PC-3 (cell line): ENCODE measurements at regions not wholly inside any gene's neighbourhood (a gene's known extent, or its start where the extent isn't known, plus 50 kb on each side); places are given as distances from the start of the nearest gene placed in this dataset.

Experiments
- ATAC-seq: fragments of 200-7000 bp; cut with Tn5 transposase; 2 replicates; pipeline ENCODE4 v1.9.1; 2020; ENCODE audit warnings: mild to moderate bottlenecking, moderate library complexity
- BruUV-seq: library from RNA; stranded (reverse); fragments of 400-500 nt; replicated peaks from 2 replicates; lab custom pipeline; 2021; lab: Mats Ljungman, UMichigan
- CTCF ChIA-PET: fragments of 300-600 bp; sonication (Branson Sonifier 250); formaldehyde crosslinking; loops from one replicate; lab custom pipeline; 2022; ENCODE audit warnings: antibody characterized with exemption; lab: Charles Lee
- POLR2A ChIA-PET: fragments of 300-600 bp; sonication (Branson Sonifier 250); formaldehyde crosslinking; loops from one replicate; lab custom pipeline; 2022; ENCODE audit warnings: antibody characterized with exemption; ENCODE audit not compliant: unreplicated experiment; lab: Charles Lee
- DNase-seq: peaks from one replicate; pipeline ENCODE4 v3.0.0-alpha.2; 2015
- H2AFZ ChIP-seq: fragments of 300-600 bp; sonication (generic); 2 replicates; pipeline ENCODE4 v1.6.0; 2016; ENCODE audit warnings: antibody characterized with exemption, low read length
- H3F3A ChIP-seq: fragments of 300-600 bp; sonication (generic); one replicate; pipeline ENCODE4 v1.6.0; 2017; ENCODE audit warnings: antibody characterized with exemption, low read length, control low read depth, mild to moderate bottlenecking; ENCODE audit not compliant: unreplicated experiment
- H3K27ac ChIP-seq: fragments of 300-600 bp; sonication (generic); 2 replicates; pipeline ENCODE4 v1.5.1; 2016; ENCODE audit warnings: mild to moderate bottlenecking, low read length
- H3K27me3 ChIP-seq: fragments of 300-600 bp; sonication (generic); 2 replicates; pipeline ENCODE4 v1.6.1; 2016; ENCODE audit warnings: low read length, mixed read lengths
- H3K36me3 ChIP-seq: fragments of 300-600 bp; sonication (generic); 2 replicates; pipeline ENCODE4 v1.6.1; 2016; ENCODE audit warnings: low read depth, mixed run types, low read length, mixed read lengths
- H3K4me1 ChIP-seq: fragments of 300-600 bp; sonication (generic); 2 replicates; pipeline ENCODE4 v1.5.1; 2016; ENCODE audit warnings: low read length; ENCODE audit not compliant: insufficient read depth
- H3K4me2 ChIP-seq: fragments of 300-600 bp; sonication (generic); 2 replicates; pipeline ENCODE4 v1.6.0; 2016; ENCODE audit warnings: low read length
- H3K4me3 ChIP-seq: fragments of 300-600 bp; sonication (generic); 2 replicates; pipeline ENCODE4 v1.5.1; 2016; ENCODE audit warnings: mild to moderate bottlenecking, low read length, mixed read lengths
- H3K79me2 ChIP-seq: fragments of 300-600 bp; sonication (generic); 2 replicates; pipeline ENCODE4 v1.6.1; 2017; ENCODE audit warnings: low read length, mixed read lengths
- H3K9ac ChIP-seq: fragments of 300-600 bp; sonication (generic); 2 replicates; pipeline ENCODE4 v1.6.0; 2016; ENCODE audit warnings: mild to moderate bottlenecking, low read length
- H3K9me2 ChIP-seq: fragments of 300-600 bp; sonication (generic); replicated peaks from 2 replicates; pipeline ENCODE4 v1.6.1; 2016; ENCODE audit warnings: mixed run types, low read length, mixed read lengths
- H3K9me3 ChIP-seq: fragments of 300-600 bp; sonication (generic); 2 replicates; pipeline ENCODE4 v1.6.1; 2016; ENCODE audit warnings: low read length, mixed read lengths
- H4K20me1 ChIP-seq: fragments of 300-600 bp; sonication (generic); 2 replicates; pipeline ENCODE4 v1.6.1; 2016; ENCODE audit warnings: low read length, mixed read lengths
- CTCF ChIP-seq: fragments of 300-600 bp; sonication (generic); conservative IDR thresholded peaks from 2 replicates; pipeline ENCODE4 v1.5.1; 2017; ENCODE audit warnings: antibody characterized with exemption, low read depth, mild to moderate bottlenecking, low read length
- EZH2 ChIP-seq: fragments of 300-600 bp; sonication (generic); IDR thresholded peaks from one replicate; pipeline ENCODE4 v1.6.1; 2017; ENCODE audit warnings: antibody characterized with exemption, mild to moderate bottlenecking, low read length; ENCODE audit not compliant: unreplicated experiment
- EZH2phosphoT487 ChIP-seq: fragments of 300-600 bp; sonication (generic); IDR thresholded peaks from 2 replicates; pipeline ENCODE4 v1.6.1; 2018; ENCODE audit warnings: mild to moderate bottlenecking, antibody characterized with exemption, low read length, borderline replicate concordance
- intact Hi-C: fragments of 100-400 bp; cut with micrococcal nuclease; formaldehyde crosslinking; loops from 2 replicates; pipeline ENCODE4 v1.9.0; 2023

GRCh38 chr4:62487016-62487415 is 1286.9 kb downstream of the ADGRL3 start:
- no peaks in the 10 kb centered on the region for H3F3A ChIP-seq
- ATAC-seq (no peak), DNase-seq (peak; percentile 57)
- no peaks in the 10 kb centered on the region for H3K4me1 ChIP-seq
- H3K9me3 ChIP-seq, result no peaks in the 10 kb centered on the region
- no peaks in the 10 kb centered on the region for H3K27me3 ChIP-seq
- no peaks in the 10 kb centered on the region for H3K36me3 ChIP-seq
- no peaks in the 10 kb centered on the region for H4K20me1 ChIP-seq
- H3K4me3 ChIP-seq, result no peak overlapping the region
- H3K9ac ChIP-seq, result no peak overlapping the region
- ChIA-PET POLR2A (no interaction called here), CTCF (no interaction called here)
- no peak for TF ChIP-seq EZH2phosphoT487
- TF ChIP-seq EZH2, result no peak
- TF ChIP-seq CTCF, result no peak
- no TSS peak for BruUV-seq
- H3K4me2 ChIP-seq, result no peak overlapping the region
- H2AFZ ChIP-seq, result peak overlapping the region; percentile 29; the same call in 1 of the 2 replicates
- no peaks in the 10 kb centered on the region for H3K9me2 ChIP-seq
- no peak overlapping the region for H3K27ac ChIP-seq
- no peaks in the 10 kb centered on the region for H3K79me2 ChIP-seq
- intact Hi-C loops, result no loop called here

GRCh38 chr4:62484357-62484756 is 1284.2 kb downstream of the ADGRL3 start:
- Histone ChIP-seq H3K79me2 (no peaks in the 10 kb centered on the region), H3K4me3 (no peak overlapping the region), H3K4me1 (no peaks in the 10 kb centered on the region), H3K9ac (no peak overlapping the region), H3K27me3 (no peaks in the 10 kb centered on the region), H2AFZ (no peak overlapping the region), H3K4me2 (no peak overlapping the region), H4K20me1 (no peaks in the 10 kb centered on the region), H3K9me2 (no peaks in the 10 kb centered on the region), H3K36me3 (no peaks in the 10 kb centered on the region), H3K27ac (no peak overlapping the region), H3F3A (no peaks in the 10 kb centered on the region), H3K9me3 (no peaks in the 10 kb centered on the region)
- ChIA-PET POLR2A (no interaction called here), CTCF (no interaction called here)
- TF ChIP-seq EZH2phosphoT487, result no peak
- TF ChIP-seq CTCF, result no peak
- no peak for TF ChIP-seq EZH2
- ATAC-seq (no peak), DNase-seq (no peak)
- intact Hi-C loops, result no loop called here
- BruUV-seq, result no TSS peak

- H3K27ac ChIP-seq, result no peak overlapping the region
- H3K4me1 ChIP-seq, result no peaks in the 10 kb centered on the region
- no TSS peak for BruUV-seq
- no peaks in the 10 kb centered on the region for H3K36me3 ChIP-seq
- ATAC-seq (no peak), DNase-seq (peak; percentile 19)
- H3K9ac ChIP-seq, result no peak overlapping the region
- no peaks in the 10 kb centered on the region for H3K27me3 ChIP-seq
- ChIA-PET POLR2A (no interaction called here), CTCF (no interaction called here)
- H3K4me2 ChIP-seq, result no peak overlapping the region
- H3K79me2 ChIP-seq, result no peaks in the 10 kb centered on the region
- no peak overlapping the region for H2AFZ ChIP-seq
- intact Hi-C loops, result no loop called here
- no peaks in the 10 kb centered on the region for H3K9me3 ChIP-seq
- no peaks in the 10 kb centered on the region for H3K9me2 ChIP-seq
- no peaks in the 10 kb centered on the region for H4K20me1 ChIP-seq
- H3F3A ChIP-seq, result no peaks in the 10 kb centered on the region
- H3K4me3 ChIP-seq, result no peak overlapping the region
- TF ChIP-seq CTCF, result no peak
- TF ChIP-seq EZH2phosphoT487, result no peak
- no peak for TF ChIP-seq EZH2
These were observed 1282.2 kb downstream of the ADGRL3 start for GRCh38 chr4:62482355-62482754.
